Upper lobe of right lung (tissue), 1 donor: ENCODE measurements at regions not wholly inside any gene's neighbourhood (a gene's known extent, or its start where the extent isn't known, plus 50 kb on each side); places are given as distances from the start of the nearest gene placed in this dataset.

Source experiments
- ATAC-seq: fragments of 200-7000 bp; cut with Tn5 transposase; one replicate; pipeline ENCODE4 v1.9.1; 2020; ENCODE audit warnings: mild to moderate bottlenecking, moderate library complexity
- DNase-seq: peaks from one replicate; pipeline ENCODE4 v3.0.0-alpha.2; 2020
- H3K27ac ChIP-seq: fragments of 200-600 bp; one replicate; pipeline ENCODE4 v1.8.0; 2022
- H3K27me3 ChIP-seq: fragments of 200-600 bp; one replicate; pipeline ENCODE4 v1.8.0; 2022; ENCODE audit warnings: mild to moderate bottlenecking
- H3K36me3 ChIP-seq: fragments of 200-600 bp; one replicate; pipeline ENCODE4 v1.8.0; 2022
- H3K4me1 ChIP-seq: fragments of 200-600 bp; one replicate; pipeline ENCODE4 v1.8.0; 2022
- H3K4me3 ChIP-seq: fragments of 200-600 bp; one replicate; pipeline ENCODE4 v1.8.0; 2022; ENCODE audit warnings: mild to moderate bottlenecking
- H3K9me3 ChIP-seq: fragments of 200-600 bp; one replicate; pipeline ENCODE4 v1.8.0; 2022
- CTCF ChIP-seq: fragments of 200-600 bp; IDR thresholded peaks from one replicate; pipeline ENCODE4 v1.8.0; 2022; ENCODE audit warnings: antibody characterized with exemption
- intact Hi-C: fragments of 100-400 bp; cut with DNase I; formaldehyde crosslinking; loops from one replicate; pipeline ENCODE4 v1.11.0; 2022
- donor health status: DM: no; HTN: yes; CAD: no; lungs with severe emphysema.

- Histone ChIP-seq H3K4me3 (no peak overlapping the region), H3K36me3 (no peaks in the 10 kb centered on the region), H3K9me3 (no peaks in the 10 kb centered on the region), H3K27me3 (peaks cover 21% of the 10 kb centered on the region), H3K27ac (no peak overlapping the region), H3K4me1 (no peaks in the 10 kb centered on the region)
- intact Hi-C loops, result no loop called here
- ATAC-seq, result no peak
- no peak for TF ChIP-seq CTCF
- no peak for DNase-seq
These were observed 56.1 kb upstream of the MVB12B start for GRCh38 chr9:126270556-126270955.

- H3K4me1 ChIP-seq, result no peaks in the 10 kb centered on the region
- no peak for DNase-seq
These were observed 51.1 kb upstream of the MVB12B start for GRCh38 chr9:126275386-126276001.

GRCh38 chr9:126276056-126276728 is 50.4 kb upstream of the MVB12B start:
- Histone ChIP-seq H3K27me3 (no peaks in the 10 kb centered on the region), H3K36me3 (no peaks in the 10 kb centered on the region), H3K9me3 (no peaks in the 10 kb centered on the region), H3K4me1 (no peaks in the 10 kb centered on the region), H3K27ac (no peak overlapping the region), H3K4me3 (no peak overlapping the region)
- no peak for ATAC-seq
- intact Hi-C loops, result no loop called here
- no peak for DNase-seq
- no peak for TF ChIP-seq CTCF

More at GRCh38 chr9:126275386-126276001, 51.1 kb upstream of the MVB12B start:
- intact Hi-C loops, result no loop called here
- no peaks in the 10 kb centered on the region for H3K36me3 ChIP-seq
- no peaks in the 10 kb centered on the region for H3K9me3 ChIP-seq
- H3K27ac ChIP-seq, result no peak overlapping the region
- no peak overlapping the region for H3K4me3 ChIP-seq
- no peak for TF ChIP-seq CTCF
- no peaks in the 10 kb centered on the region for H3K27me3 ChIP-seq
- ATAC-seq, result no peak
